HUES6 (cell line): ENCODE measurements at regions not wholly inside any gene's neighbourhood (a gene's known extent, or its start where the extent isn't known, plus 50 kb on each side); places are given as distances from the start of the nearest gene placed in this dataset.

ENCODE experiments used
- H3K27ac ChIP-seq: 2 replicates; pipeline ENCODE4 v1.7.0; 2013; ENCODE audit warnings: low read depth, mild to moderate bottlenecking, low read length, inconsistent platforms
- H3K27me3 ChIP-seq: 2 replicates; pipeline ENCODE4 v1.6.1; 2013; ENCODE audit warnings: low read length; ENCODE audit not compliant: control insufficient read depth, insufficient read depth
- H3K36me3 ChIP-seq: 2 replicates; pipeline ENCODE4 v1.6.1; 2013; ENCODE audit warnings: low read length; ENCODE audit not compliant: control insufficient read depth, insufficient read depth
- H3K4me1 ChIP-seq: 2 replicates; pipeline ENCODE4 v1.6.1; 2013; ENCODE audit warnings: low read length; ENCODE audit not compliant: control insufficient read depth, insufficient read depth
- H3K4me3 ChIP-seq: 2 replicates; pipeline ENCODE4 v1.5.1; 2013; ENCODE audit warnings: low read depth, low read length
- H3K9ac ChIP-seq: one replicate; pipeline ENCODE4 v1.6.1; 2013; ENCODE audit warnings: mild to moderate bottlenecking, low read length
- H3K9me3 ChIP-seq: 2 replicates; pipeline ENCODE4 v1.6.1; 2013; ENCODE audit warnings: low read depth, low read length; ENCODE audit not compliant: control insufficient read depth, insufficient read depth

- Histone ChIP-seq H3K4me1 (no peaks in the 10 kb centered on the region; the same call in 1 of the 2 replicates), H3K9me3 (no peaks in the 10 kb centered on the region), H3K27me3 (no peaks in the 10 kb centered on the region), H3K4me3 (no peak overlapping the region), H3K36me3 (no peaks in the 10 kb centered on the region), H3K27ac (no peak overlapping the region), H3K9ac (no peak overlapping the region)
Observed at GRCh38 chr11:95703049-95703448, 86.5 kb downstream of the FAM76B start.

GRCh38 chr11:95702526-95702925 is 87.1 kb downstream of the FAM76B start:
- H3K4me3 ChIP-seq, result no peak overlapping the region
- no peaks in the 10 kb centered on the region for H3K36me3 ChIP-seq
- no peak overlapping the region for H3K27ac ChIP-seq
- no peaks in the 10 kb centered on the region for H3K9me3 ChIP-seq
- peaks cover 3% of the 10 kb centered on the region for H3K4me1 ChIP-seq
- H3K9ac ChIP-seq, result no peak overlapping the region
- H3K27me3 ChIP-seq, result no peaks in the 10 kb centered on the region

GRCh38 chr11:95700471-95700817 is 89.1 kb downstream of the FAM76B start:
- H3K27me3 ChIP-seq, result no peaks in the 10 kb centered on the region
- H3K36me3 ChIP-seq, result no peaks in the 10 kb centered on the region
- H3K9ac ChIP-seq, result no peak overlapping the region
- H3K4me3 ChIP-seq, result no peak overlapping the region
- peaks cover 5% of the 10 kb centered on the region for H3K4me1 ChIP-seq
- no peak overlapping the region for H3K27ac ChIP-seq
- H3K9me3 ChIP-seq, result no peaks in the 10 kb centered on the region

DNA sequence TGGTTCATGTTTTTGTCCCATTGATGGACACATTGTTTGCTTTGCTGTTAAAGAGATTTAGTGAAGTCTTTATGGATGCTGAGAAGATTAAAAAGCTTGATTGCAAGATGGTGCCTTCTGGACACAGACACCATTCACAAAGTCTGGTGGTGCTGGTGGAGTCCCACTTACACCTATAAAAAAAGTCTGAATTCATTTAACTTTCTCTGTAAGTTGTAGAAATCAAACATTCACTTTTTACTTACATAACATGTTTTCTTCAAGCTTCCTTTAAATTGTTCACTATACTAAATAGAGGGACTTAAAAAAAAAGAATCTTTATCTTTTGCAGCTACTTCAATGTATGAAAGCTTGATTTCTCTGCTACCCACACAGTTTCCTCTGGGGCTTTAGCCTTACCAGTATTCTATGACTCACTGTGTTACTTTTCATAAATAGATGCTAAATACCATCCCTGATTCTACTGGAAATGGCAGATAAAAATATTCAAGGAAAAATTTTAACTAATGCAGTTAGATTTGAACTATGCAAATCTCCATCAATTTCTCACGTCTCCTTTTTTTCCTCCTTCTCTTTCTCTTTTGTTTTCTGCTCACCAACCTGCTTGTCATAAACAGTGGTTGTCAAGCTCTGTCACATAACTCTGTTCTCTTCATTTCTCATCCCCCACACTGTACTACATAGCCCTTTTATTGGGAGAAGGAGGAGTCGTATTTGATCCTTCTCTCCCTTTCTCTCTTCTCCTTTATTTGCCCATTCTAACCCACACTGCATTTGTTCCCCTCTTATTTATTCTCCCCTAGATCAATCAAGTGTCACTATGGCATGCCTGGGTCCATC is 89.7 kb downstream of the FAM76B start:
- Histone ChIP-seq H3K4me1 (peaks cover 5% of the 10 kb centered on the region), H3K27me3 (no peaks in the 10 kb centered on the region), H3K9ac (no peak overlapping the region), H3K27ac (no peak overlapping the region), H3K9me3 (no peaks in the 10 kb centered on the region), H3K4me3 (no peak overlapping the region), H3K36me3 (no peaks in the 10 kb centered on the region)

GRCh38 chr11:95698676-95699557 is 90.7 kb downstream of the FAM76B start:
- Histone ChIP-seq H3K36me3 (no peaks in the 10 kb centered on the region), H3K4me1 (peaks cover 5% of the 10 kb centered on the region), H3K27me3 (no peaks in the 10 kb centered on the region), H3K27ac (no peak overlapping the region), H3K9me3 (no peaks in the 10 kb centered on the region), H3K4me3 (no peak overlapping the region), H3K9ac (no peak overlapping the region)

GRCh38 chr11:95697614-95698408 is 91.8 kb downstream of the FAM76B start:
- H3K4me3 ChIP-seq, result no peak overlapping the region
- H3K4me1 ChIP-seq, result peaks cover 5% of the 10 kb centered on the region
- no peaks in the 10 kb centered on the region for H3K9me3 ChIP-seq
- no peak overlapping the region for H3K27ac ChIP-seq
- no peak overlapping the region for H3K9ac ChIP-seq
- H3K36me3 ChIP-seq, result no peaks in the 10 kb centered on the region
- H3K27me3 ChIP-seq, result no peaks in the 10 kb centered on the region

- Histone ChIP-seq H3K4me3 (no peak overlapping the region), H3K36me3 (no peaks in the 10 kb centered on the region), H3K27me3 (no peaks in the 10 kb centered on the region), H3K4me1 (peaks cover 5% of the 10 kb centered on the region), H3K27ac (no peak overlapping the region), H3K9me3 (no peaks in the 10 kb centered on the region), H3K9ac (no peak overlapping the region)
Observed at GRCh38 chr11:95695181-95695580, 94.4 kb downstream of the FAM76B start.

DNA sequence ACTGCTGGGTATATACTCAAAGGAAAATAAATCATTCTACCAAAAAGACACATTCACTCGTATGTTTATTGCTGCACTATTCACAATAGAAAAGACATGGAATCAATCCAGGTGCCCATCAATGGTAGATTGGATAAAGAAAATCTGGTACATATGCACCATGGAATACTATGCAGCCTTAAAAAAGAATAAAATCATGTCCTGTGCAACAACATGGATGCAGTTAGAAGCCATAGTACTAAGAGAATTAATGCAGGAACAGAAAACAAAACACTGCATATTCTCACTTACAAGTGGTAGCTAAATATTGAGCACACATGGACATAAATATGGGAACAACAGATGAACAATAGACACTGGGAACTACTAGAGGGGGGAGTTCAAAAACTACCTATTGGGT is 96.3 kb downstream of the FAM76B start:
- Histone ChIP-seq H3K36me3 (no peaks in the 10 kb centered on the region), H3K9ac (no peak overlapping the region), H3K27ac (no peak overlapping the region), H3K4me3 (no peak overlapping the region), H3K4me1 (peaks cover 5% of the 10 kb centered on the region), H3K27me3 (no peaks in the 10 kb centered on the region), H3K9me3 (no peaks in the 10 kb centered on the region)

- Histone ChIP-seq H3K36me3 (no peaks in the 10 kb centered on the region), H3K27ac (no peak overlapping the region), H3K9me3 (no peaks in the 10 kb centered on the region), H3K4me1 (peaks cover 4% of the 10 kb centered on the region), H3K27me3 (no peaks in the 10 kb centered on the region), H3K9ac (no peak overlapping the region), H3K4me3 (no peak overlapping the region)
Observed at GRCh38 chr11:95692526-95693260, 96.9 kb downstream of the FAM76B start.

- no peak overlapping the region for H3K4me3 ChIP-seq
- no peaks in the 10 kb centered on the region for H3K36me3 ChIP-seq
- no peaks in the 10 kb centered on the region for H3K4me1 ChIP-seq
Observed at GRCh38 chr11:95690100-95690499, 99.5 kb downstream of the FAM76B start.

More at GRCh38 chr11:95690100-95690499, 99.5 kb downstream of the FAM76B start:
- Histone ChIP-seq H3K9ac (no peak overlapping the region), H3K27ac (no peak overlapping the region), H3K9me3 (no peaks in the 10 kb centered on the region), H3K27me3 (0 out of 2 replicates have a peak, but pooled peaks cover 3% of the 10 kb centered on the region)
